ENCODE measurements at regions not wholly inside any gene's neighbourhood (a gene's known extent, or its start where the extent isn't known, plus 50 kb on each side); places are given as distances from the start of the nearest gene placed in this dataset.

DNA sequence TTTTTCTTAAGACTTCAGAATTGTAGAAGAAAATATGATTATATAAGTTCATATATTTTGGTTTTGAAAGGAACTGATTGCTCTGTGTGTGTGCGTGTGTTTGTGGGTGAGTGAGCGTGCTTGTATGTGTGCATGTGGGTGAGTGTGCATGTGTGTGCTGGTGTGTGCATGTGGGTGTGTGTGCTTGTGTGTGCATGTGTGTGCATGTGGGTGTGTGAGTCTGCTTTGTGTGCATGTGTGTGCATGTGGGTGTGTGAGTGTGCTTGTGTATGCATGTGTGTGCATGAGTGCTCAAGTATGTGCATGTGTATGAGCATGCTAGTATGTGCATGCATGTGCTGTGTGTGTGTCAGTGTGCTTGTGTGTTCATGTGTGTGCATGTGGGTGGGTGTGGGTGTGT is 238.5 kb downstream of the CDC5L start:
- H3K4me3 ChIP-seq (ENCODE audit: low read depth in 1 of 2, low read length in 1 of 2) = no peak overlapping the region
- no peaks in the 10 kb centered on the region for H3K36me3 ChIP-seq
- no peak overlapping the region for H3K27ac ChIP-seq
- no peaks in the 10 kb centered on the region for H3K9me3 ChIP-seq
- H3K27me3 ChIP-seq = peaks cover 14% of the 10 kb centered on the region
- H3K4me1 ChIP-seq (ENCODE audit: control insufficient read depth in 1 of 2, insufficient read depth in 1 of 2, low read depth in 1 of 2, low read length in 1 of 2) = no peaks in the 10 kb centered on the region
- no peak for TF ChIP-seq CTCF (IDR thresholded peaks at IDR 0.05)

GRCh38 chr6:44626616-44627015 is 239.1 kb downstream of the CDC5L start:
- Histone ChIP-seq H3K27me3 (peaks cover 14% of the 10 kb centered on the region), H3K9me3 (no peaks in the 10 kb centered on the region), H3K4me1 (ENCODE audit: control insufficient read depth in 1 of 2, insufficient read depth in 1 of 2, low read depth in 1 of 2, low read length in 1 of 2) (no peaks in the 10 kb centered on the region), H3K36me3 (no peaks in the 10 kb centered on the region), H3K27ac (no peak overlapping the region), H3K4me3 (ENCODE audit: low read depth in 1 of 2, low read length in 1 of 2) (no peak overlapping the region)
- no peak for TF ChIP-seq CTCF (IDR thresholded peaks at IDR 0.05)

DNA sequence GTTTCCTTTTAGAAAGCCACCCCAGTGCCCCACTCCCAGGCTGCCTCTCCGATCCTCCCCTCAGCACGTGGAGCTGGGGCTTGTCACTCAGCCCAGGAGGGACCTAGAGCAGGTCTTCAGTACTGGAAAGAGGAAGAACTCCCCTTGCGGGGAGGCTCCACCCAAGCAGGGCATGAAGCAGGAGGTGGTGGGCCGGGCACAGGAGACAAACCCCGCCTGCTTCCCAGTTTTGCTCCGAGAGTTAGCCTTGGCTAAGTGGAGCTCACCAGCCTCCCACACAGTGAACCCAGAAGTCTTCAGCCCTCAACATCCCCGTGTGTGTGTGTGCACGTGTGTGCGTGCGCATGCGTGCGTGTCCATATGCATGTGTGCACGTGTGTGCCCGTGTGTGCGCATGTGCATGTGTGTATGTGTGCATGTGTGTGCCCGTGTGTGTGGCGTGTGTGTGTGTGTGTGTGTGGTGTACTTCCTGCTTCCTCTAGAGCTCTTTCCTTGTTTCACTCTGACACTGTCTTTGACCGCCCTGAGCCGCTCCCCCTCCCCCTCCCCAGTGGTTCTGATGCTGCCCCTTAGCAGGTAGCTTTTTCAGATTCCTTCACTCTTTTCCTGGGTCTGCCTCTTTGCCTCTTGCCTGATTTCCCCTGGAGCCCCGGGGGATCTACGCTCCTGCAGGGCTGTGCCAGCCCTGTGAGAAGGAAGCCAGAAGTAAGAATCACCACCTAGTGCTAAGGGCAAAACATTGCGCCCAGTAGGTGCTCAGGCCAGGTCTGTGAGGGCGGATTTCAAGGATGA is 239.8 kb downstream of the CDC5L start:
- no peak overlapping the region for H3K4me3 ChIP-seq (ENCODE audit: low read depth in 1 of 2, low read length in 1 of 2)
- no peaks in the 10 kb centered on the region for H3K4me1 ChIP-seq (ENCODE audit: control insufficient read depth in 1 of 2, insufficient read depth in 1 of 2, low read depth in 1 of 2, low read length in 1 of 2)

DNA sequence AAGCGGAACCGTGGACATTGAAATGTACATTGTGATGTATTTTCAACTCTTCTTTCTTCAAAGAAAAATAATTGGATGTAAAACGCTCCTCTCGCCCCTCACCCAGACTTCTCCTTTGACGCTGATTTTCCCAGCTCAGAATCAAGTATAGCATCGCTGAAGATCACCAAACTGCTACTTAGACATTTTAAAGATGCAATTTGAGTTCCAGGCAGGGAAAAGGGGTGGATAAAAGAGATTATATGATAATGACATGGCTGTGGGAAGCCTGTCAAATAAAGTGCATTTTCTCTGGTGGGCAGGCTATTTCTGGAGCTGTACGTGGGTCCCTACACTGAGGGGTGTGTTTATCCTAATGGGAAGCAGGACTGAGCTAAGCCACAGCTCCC is 240.4 kb downstream of the CDC5L start:
- H3K36me3 ChIP-seq = no peaks in the 10 kb centered on the region
- no peak overlapping the region for H3K4me3 ChIP-seq (ENCODE audit: low read depth in 1 of 2, low read length in 1 of 2)
- TF ChIP-seq CTCF (IDR thresholded peaks at IDR 0.05) = no peak
- no peaks in the 10 kb centered on the region for H3K4me1 ChIP-seq (ENCODE audit: control insufficient read depth in 1 of 2, insufficient read depth in 1 of 2, low read depth in 1 of 2, low read length in 1 of 2)
- no peak overlapping the region for H3K27ac ChIP-seq
- H3K9me3 ChIP-seq = no peaks in the 10 kb centered on the region
- peaks cover 14% of the 10 kb centered on the region for H3K27me3 ChIP-seq

More for the DNA sequence above, 239.8 kb downstream of the CDC5L start:
- Histone ChIP-seq H3K27ac (no peak overlapping the region), H3K36me3 (no peaks in the 10 kb centered on the region), H3K27me3 (peaks cover 14% of the 10 kb centered on the region), H3K9me3 (no peaks in the 10 kb centered on the region)
- no peak for TF ChIP-seq CTCF (IDR thresholded peaks at IDR 0.05)

- no peak overlapping the region for H3K27ac ChIP-seq
- TF ChIP-seq CTCF (IDR thresholded peaks at IDR 0.05) = no peak
- no peaks in the 10 kb centered on the region for H3K4me1 ChIP-seq (ENCODE audit: control insufficient read depth in 1 of 2, insufficient read depth in 1 of 2, low read depth in 1 of 2, low read length in 1 of 2)
- no peak overlapping the region for H3K4me3 ChIP-seq (ENCODE audit: low read depth in 1 of 2, low read length in 1 of 2)
- peaks cover 14% of the 10 kb centered on the region for H3K27me3 ChIP-seq
- no peaks in the 10 kb centered on the region for H3K36me3 ChIP-seq
- no peaks in the 10 kb centered on the region for H3K9me3 ChIP-seq
These were observed 240.8 kb downstream of the CDC5L start for GRCh38 chr6:44628347-44628746.
